HG02798 (cell line): ENCODE measurements at regions not wholly inside any gene's neighbourhood (a gene's known extent, or its start where the extent isn't known, plus 50 kb on each side); places are given as distances from the start of the nearest gene placed in this dataset.

Experiments used
- ATAC-seq: cut with Tn5 transposase; IDR thresholded peaks from one replicate; pipeline ENCODE4 v1.9.1; 2021; ENCODE audit warnings: mild to moderate bottlenecking; ENCODE audit not compliant: unreplicated experiment, poor library complexity

- peak; percentile 84 for ATAC-seq
These were observed 165.3 kb upstream of the PPP1R2C start for GRCh38 chrX:42943051-42943974.

GRCh38 chrX:42944381-42944998, 166.5 kb upstream of the PPP1R2C start:
- no peak for ATAC-seq

GRCh38 chrX:42946544-42947194, 168.7 kb upstream of the PPP1R2C start:
- ATAC-seq, result no peak

GRCh38 chrX:42948723-42949657, 171.0 kb upstream of the PPP1R2C start:
- no peak for ATAC-seq

- no peak for ATAC-seq
These were observed 173.8 kb upstream of the PPP1R2C start for GRCh38 chrX:42951747-42952146.

GRCh38 chrX:42952621-42953020, 174.7 kb upstream of the PPP1R2C start:
- no peak for ATAC-seq

- ATAC-seq, result no peak
These were observed 176.9 kb upstream of the PPP1R2C start for GRCh38 chrX:42954880-42955279.

- peak; percentile 80 for ATAC-seq
These were observed 177.4 kb upstream of the PPP1R2C start for GRCh38 chrX:42955349-42955748.

- ATAC-seq, result no peak
These were observed 189.8 kb upstream of the PPP1R2C start for GRCh38 chrX:42967681-42968300.

- no peak for ATAC-seq
These were observed 195.4 kb upstream of the PPP1R2C start for GRCh38 chrX:42973321-42973720.

- no peak for ATAC-seq
These were observed 197.9 kb upstream of the PPP1R2C start for GRCh38 chrX:42975906-42976305.

GRCh38 chrX:42976746-42977366, 198.9 kb upstream of the PPP1R2C start:
- no peak for ATAC-seq

- no peak for ATAC-seq
These were observed 200.9 kb upstream of the PPP1R2C start for GRCh38 chrX:42978655-42979379.

- no peak for ATAC-seq
These were observed 210.7 kb upstream of the PPP1R2C start for GRCh38 chrX:42988700-42989099.

- ATAC-seq, result no peak
These were observed 214.4 kb upstream of the PPP1R2C start for GRCh38 chrX:42992199-42992943.

- ATAC-seq, result no peak
These were observed 218.9 kb upstream of the PPP1R2C start for GRCh38 chrX:42996861-42997260.

- no peak for ATAC-seq
These were observed 222.2 kb upstream of the PPP1R2C start for GRCh38 chrX:43000121-43000520.
